Adrenal gland (tissue), 5 donors: ENCODE measurements at regions not wholly inside any gene's neighbourhood (a gene's known extent, or its start where the extent isn't known, plus 50 kb on each side); places are given as distances from the start of the nearest gene placed in this dataset.

ENCODE experiments used
- CTCF ChIP-seq, 6 experiments: fragments of 450-650 bp in 4 of 6; fragments of 200-600 bp in 2 of 6; sonication (generic) in 1 of 6; IDR thresholded peaks; 1 replicate in 5 of 6; 2 replicates in 1 of 6; pipeline versions ENCODE4 v1.5.1 to v1.8.0; 2016 to 2021; ENCODE audit warnings: antibody characterized with exemption in 6 of 6, mild to moderate bottlenecking in 2 of 6, moderate library complexity in 1 of 6
- POLR2A ChIP-seq, 2 donors: fragments of 450-650 bp; IDR thresholded peaks; one replicate each; pipeline ENCODE4 v1.6.1; 2017; ENCODE audit warnings: antibody characterized with exemption in 2 of 2, mild to moderate bottlenecking in 2 of 2, moderate library complexity in 1 of 2
- donor health status: DM: no; HTN: no; CAD: no.

GRCh38 chr9:135242406-135242805 lies 154.9 kb downstream of the OLFM1 start:
- TF ChIP-seq CTCF (IDR thresholded peaks at IDR 0.05) (no peak), POLR2A (IDR thresholded peaks at IDR 0.05) (no peak)
